BLaER1 treated with 17β-estradiol and CSF1 and Interleukin-3, amounts not matched to agents 10 nM and 100 nM (cell line): ENCODE measurements at regions not wholly inside any gene's neighbourhood (a gene's known extent, or its start where the extent isn't known, plus 50 kb on each side); places are given as distances from the start of the nearest gene placed in this dataset.

Source experiments
- H3K27ac ChIP-seq, 11 experiments: shearing (Covaris generic); formaldehyde crosslinking; 2 replicates each; pipeline ENCODE4 v1.8.1; 2022
- H3K27me3 ChIP-seq, 11 experiments: shearing (Covaris generic); formaldehyde crosslinking; 2 replicates each; pipeline ENCODE4 v1.8.1; 2022
- H3K36me3 ChIP-seq, 11 experiments: shearing (Covaris generic); formaldehyde crosslinking; 2 replicates each; pipeline ENCODE4 v1.8.1; 2022
- H3K4me1 ChIP-seq, 10 experiments: shearing (Covaris generic); formaldehyde crosslinking; 2 replicates each; pipeline ENCODE4 v1.8.1; 2022
- H3K4me2 ChIP-seq, 11 experiments: shearing (Covaris generic); formaldehyde crosslinking; 2 replicates each; pipeline ENCODE4 v1.8.1; 2022
- H3K4me3 ChIP-seq, 10 experiments: shearing (Covaris generic); formaldehyde crosslinking; 2 replicates each; pipeline ENCODE4 v1.8.1; 2022
- H3K9ac ChIP-seq, 11 experiments: shearing (Covaris generic); formaldehyde crosslinking; 2 replicates each; pipeline ENCODE4 v1.8.1; 2022
- H3K9me3 ChIP-seq, 11 experiments: shearing (Covaris generic); formaldehyde crosslinking; replicated peaks in 1 of 11; 2 replicates each; pipeline ENCODE4 v1.8.1; 2022
- H4K20me1 ChIP-seq, 11 experiments: shearing (Covaris generic); formaldehyde crosslinking; 2 replicates each; pipeline ENCODE4 v1.8.1; 2022
- Cebpa-rat ChIP-seq, 11 experiments: shearing (Covaris generic); IDR thresholded peaks; 2 replicates each; pipeline ENCODE4 v1.8.1; 2022

- Histone ChIP-seq H3K4me2 (peak overlapping the region in 9 of 11 experiments; percentile 12 to 64 (median 52); a peak in 15 of 22 replicates), H3K4me1 (peaks cover 0 to 21% (median 10%) of the 10 kb centered on the region in 10 experiments; a peak in 12 of 20 replicates), H3K36me3 (no peaks in the 10 kb centered on the region), H4K20me1 (no peaks in the 10 kb centered on the region), H3K4me3 (no peak overlapping the region), H3K27ac (peak overlapping the region in 3 of 11 experiments; percentile 14 to 45 (median 19); a peak in 3 of 22 replicates), H3K27me3 (no peaks in the 10 kb centered on the region), H3K9me3 (peaks cover 6 to 18% (median 11%) of the 10 kb centered on the region in 11 experiments; a peak in 19 of 22 replicates), H3K9ac (no peak overlapping the region)
- TF ChIP-seq Cebpa-rat (IDR thresholded peaks at IDR 0.05) = no peak
These were observed 689.6 kb downstream of the TAF11L14 start for GRCh38 chr5:18323891-18324290.

GRCh38 chr5:18325431-18325830 lies 691.2 kb downstream of the TAF11L14 start:
- H3K4me2 ChIP-seq = no peak overlapping the region
- H3K36me3 ChIP-seq = no peaks in the 10 kb centered on the region
- H3K9me3 ChIP-seq = peaks cover 6 to 18% (median 11%) of the 10 kb centered on the region in 11 experiments; a peak in 19 of 22 replicates
- no peak overlapping the region for H3K27ac ChIP-seq
- H3K4me1 ChIP-seq = peaks cover 0 to 21% (median 10%) of the 10 kb centered on the region in 10 experiments; a peak in 12 of 20 replicates
- H3K27me3 ChIP-seq = no peaks in the 10 kb centered on the region
- H3K9ac ChIP-seq = no peak overlapping the region
- no peak overlapping the region for H3K4me3 ChIP-seq
- no peak for TF ChIP-seq Cebpa-rat (IDR thresholded peaks at IDR 0.05)
- no peaks in the 10 kb centered on the region for H4K20me1 ChIP-seq

- Histone ChIP-seq H4K20me1 (no peaks in the 10 kb centered on the region), H3K27me3 (no peaks in the 10 kb centered on the region), H3K27ac (no peak overlapping the region), H3K36me3 (no peaks in the 10 kb centered on the region), H3K4me1 (peaks cover 0 to 4% (median under 1%) of the 10 kb centered on the region in 10 experiments; a peak in 10 of 20 replicates), H3K9me3 (peaks cover 6 to 20% (median 12%) of the 10 kb centered on the region in 11 experiments; a peak in 19 of 22 replicates), H3K4me2 (no peak overlapping the region), H3K4me3 (no peak overlapping the region), H3K9ac (no peak overlapping the region)
- no peak for TF ChIP-seq Cebpa-rat (IDR thresholded peaks at IDR 0.05)
These were observed 695.1 kb downstream of the TAF11L14 start for GRCh38 chr5:18329328-18329727.

- H3K36me3 ChIP-seq = no peaks in the 10 kb centered on the region
These were observed 699.6 kb downstream of the TAF11L14 start for GRCh38 chr5:18333841-18334240.

GRCh38 chr5:18334949-18335348 lies 700.7 kb downstream of the TAF11L14 start:
- no peaks in the 10 kb centered on the region for H3K4me1 ChIP-seq
- H3K27ac ChIP-seq = no peak overlapping the region
- no peaks in the 10 kb centered on the region for H3K36me3 ChIP-seq
- H4K20me1 ChIP-seq = no peaks in the 10 kb centered on the region
- TF ChIP-seq Cebpa-rat (IDR thresholded peaks at IDR 0.05) = no peak
- no peaks in the 10 kb centered on the region for H3K27me3 ChIP-seq
- H3K4me3 ChIP-seq = no peak overlapping the region
- H3K9me3 ChIP-seq = peaks cover 0 to 8% (median 0%) of the 10 kb centered on the region in 11 experiments; a peak in 3 of 22 replicates
- no peak overlapping the region for H3K4me2 ChIP-seq
- H3K9ac ChIP-seq = no peak overlapping the region

More at GRCh38 chr5:18333841-18334240, 699.6 kb downstream of the TAF11L14 start:
- no peak for TF ChIP-seq Cebpa-rat (IDR thresholded peaks at IDR 0.05)
- Histone ChIP-seq H3K4me2 (no peak overlapping the region), H4K20me1 (no peaks in the 10 kb centered on the region), H3K4me1 (no peaks in the 10 kb centered on the region), H3K4me3 (no peak overlapping the region), H3K9me3 (peaks cover 0 to 8% (median 0%) of the 10 kb centered on the region in 11 experiments; a peak in 3 of 22 replicates), H3K9ac (no peak overlapping the region), H3K27ac (no peak overlapping the region), H3K27me3 (no peaks in the 10 kb centered on the region)

- H3K4me2 ChIP-seq = no peak overlapping the region
- H3K9ac ChIP-seq = no peak overlapping the region
- H3K27me3 ChIP-seq = no peaks in the 10 kb centered on the region
- H3K4me1 ChIP-seq = no peaks in the 10 kb centered on the region
- no peaks in the 10 kb centered on the region for H3K9me3 ChIP-seq
- no peak overlapping the region for H3K4me3 ChIP-seq
- no peaks in the 10 kb centered on the region for H4K20me1 ChIP-seq
- H3K27ac ChIP-seq = no peak overlapping the region
- no peaks in the 10 kb centered on the region for H3K36me3 ChIP-seq
- no peak for TF ChIP-seq Cebpa-rat (IDR thresholded peaks at IDR 0.05)
These were observed 720.6 kb downstream of the TAF11L14 start for GRCh38 chr5:18354828-18355227.

- Histone ChIP-seq H3K36me3 (no peaks in the 10 kb centered on the region), H4K20me1 (no peaks in the 10 kb centered on the region), H3K4me3 (no peak overlapping the region), H3K9ac (no peak overlapping the region), H3K4me1 (no peaks in the 10 kb centered on the region), H3K9me3 (no peaks in the 10 kb centered on the region), H3K4me2 (no peak overlapping the region), H3K27me3 (no peaks in the 10 kb centered on the region), H3K27ac (no peak overlapping the region)
- no peak for TF ChIP-seq Cebpa-rat (IDR thresholded peaks at IDR 0.05)
These were observed 723.2 kb downstream of the TAF11L14 start for GRCh38 chr5:18357486-18357885.

GRCh38 chr5:18366234-18366633 lies 732.0 kb downstream of the TAF11L14 start:
- Histone ChIP-seq H3K4me1 (no peaks in the 10 kb centered on the region), H3K4me3 (no peak overlapping the region), H3K4me2 (no peak overlapping the region), H3K9me3 (no peaks in the 10 kb centered on the region), H3K27me3 (no peaks in the 10 kb centered on the region), H3K27ac (no peak overlapping the region), H3K9ac (no peak overlapping the region), H3K36me3 (no peaks in the 10 kb centered on the region), H4K20me1 (no peaks in the 10 kb centered on the region)
- TF ChIP-seq Cebpa-rat (IDR thresholded peaks at IDR 0.05) = no peak

GRCh38 chr5:18370531-18370930 lies 736.3 kb downstream of the TAF11L14 start:
- Histone ChIP-seq H3K4me1 (no peaks in the 10 kb centered on the region), H3K36me3 (no peaks in the 10 kb centered on the region), H3K4me3 (no peak overlapping the region), H3K9me3 (no peaks in the 10 kb centered on the region), H3K9ac (no peak overlapping the region), H3K27me3 (no peaks in the 10 kb centered on the region), H3K4me2 (no peak overlapping the region), H3K27ac (no peak overlapping the region), H4K20me1 (no peaks in the 10 kb centered on the region)
- no peak for TF ChIP-seq Cebpa-rat (IDR thresholded peaks at IDR 0.05)

GRCh38 chr5:18375641-18376040 lies 741.4 kb downstream of the TAF11L14 start:
- Histone ChIP-seq H3K4me1 (no peaks in the 10 kb centered on the region), H3K36me3 (no peaks in the 10 kb centered on the region), H3K9ac (no peak overlapping the region), H3K4me2 (no peak overlapping the region), H3K27ac (no peak overlapping the region), H4K20me1 (no peaks in the 10 kb centered on the region), H3K4me3 (no peak overlapping the region), H3K27me3 (no peaks in the 10 kb centered on the region), H3K9me3 (no peaks in the 10 kb centered on the region)
- no peak for TF ChIP-seq Cebpa-rat (IDR thresholded peaks at IDR 0.05)
